AG04449 (cell line): ENCODE measurements at regions not wholly inside any gene's neighbourhood (a gene's known extent, or its start where the extent isn't known, plus 50 kb on each side); places are given as distances from the start of the nearest gene placed in this dataset.
A peak's percentile ranks its signal among the peaks of the same experiment; 100 is the strongest.

Experiments
- CTCF ChIA-PET: fragments of 350-600 bp; formaldehyde crosslinking; extraction: SDS; loops from one replicate; lab custom pipeline; 2021; ENCODE audit warnings: antibody characterized with exemption; lab: Yijun Ruan, JAX
- POLR2A ChIA-PET: fragments of 400-600, 350-600 bp; formaldehyde crosslinking; extraction: SDS; loops from one replicate; lab custom pipeline; 2020; ENCODE audit warnings: antibody characterized with exemption, inconsistent platforms; lab: Yijun Ruan, JAX
- DNase-seq: peaks from one replicate; pipeline ENCODE4 v3.0.0-alpha.2; 2010; ENCODE audit warnings: low read depth, low spot score
- H3K4me3 ChIP-seq: 2 replicates; pipeline ENCODE4 v1.5.1; 2011; ENCODE audit warnings: low read depth, mild to moderate bottlenecking, control low read depth, low read length
- TF ChIP-seq, protein P1 (sequence below): IDR thresholded peaks from one replicate; pipeline ENCODE4 v1.5.1; 2011; ENCODE audit warnings: mild to moderate bottlenecking, moderate library complexity, low read length, control low read depth, inconsistent platforms; ENCODE audit not compliant: insufficient read depth; ENCODE audit errors: missing control alignments

DNA sequence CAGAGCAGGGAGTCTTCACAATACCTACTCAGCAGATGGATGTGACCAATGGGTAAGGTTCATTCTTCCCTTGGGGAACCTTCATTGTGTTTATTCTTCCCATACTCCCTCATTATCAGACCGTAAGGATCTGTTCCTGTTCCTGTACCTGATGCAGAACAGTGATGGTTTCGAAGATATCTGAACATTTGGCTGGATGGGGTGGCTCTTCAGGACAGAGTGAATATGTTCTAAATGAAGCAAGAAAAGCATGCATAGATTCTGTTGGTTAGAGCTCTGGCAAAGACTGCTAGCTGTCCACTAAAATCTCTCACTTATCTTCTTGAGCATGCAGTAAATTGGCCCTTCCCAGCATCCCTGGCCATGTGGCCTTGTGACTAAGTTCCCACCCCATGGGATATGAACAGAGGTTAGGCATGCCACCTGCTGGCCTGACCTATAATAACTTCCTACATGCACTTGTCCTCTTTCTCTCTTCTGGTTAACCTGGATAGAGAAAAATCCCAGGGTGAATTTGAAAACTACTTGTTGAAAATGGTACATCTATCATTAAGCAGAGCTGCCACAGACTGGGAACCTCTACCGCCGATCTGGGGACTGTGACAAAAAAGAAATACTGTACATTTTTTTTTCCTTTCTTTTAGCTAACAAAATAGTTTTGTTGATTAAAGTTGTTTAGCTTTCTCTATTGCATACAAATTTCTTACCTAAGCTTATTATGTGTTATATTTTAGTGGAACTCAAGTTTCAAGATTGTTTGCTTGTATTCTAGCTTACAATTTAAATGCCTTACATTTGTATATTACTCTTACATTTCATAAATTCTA lies 60.0 kb upstream of the BANK1 start:
- H3K4me3 ChIP-seq: no peak overlapping the region
- ChIA-PET CTCF (interaction anchor here (0.6 to 2.8 kb wide), 23 partner anchors 13 to 1637 kb away, joined by 3 to 31 read pairs (median 3); partner anchors contain the start of gene PPP3CA), POLR2A (no interaction called here)
- TF ChIP-seq, protein P1, sequence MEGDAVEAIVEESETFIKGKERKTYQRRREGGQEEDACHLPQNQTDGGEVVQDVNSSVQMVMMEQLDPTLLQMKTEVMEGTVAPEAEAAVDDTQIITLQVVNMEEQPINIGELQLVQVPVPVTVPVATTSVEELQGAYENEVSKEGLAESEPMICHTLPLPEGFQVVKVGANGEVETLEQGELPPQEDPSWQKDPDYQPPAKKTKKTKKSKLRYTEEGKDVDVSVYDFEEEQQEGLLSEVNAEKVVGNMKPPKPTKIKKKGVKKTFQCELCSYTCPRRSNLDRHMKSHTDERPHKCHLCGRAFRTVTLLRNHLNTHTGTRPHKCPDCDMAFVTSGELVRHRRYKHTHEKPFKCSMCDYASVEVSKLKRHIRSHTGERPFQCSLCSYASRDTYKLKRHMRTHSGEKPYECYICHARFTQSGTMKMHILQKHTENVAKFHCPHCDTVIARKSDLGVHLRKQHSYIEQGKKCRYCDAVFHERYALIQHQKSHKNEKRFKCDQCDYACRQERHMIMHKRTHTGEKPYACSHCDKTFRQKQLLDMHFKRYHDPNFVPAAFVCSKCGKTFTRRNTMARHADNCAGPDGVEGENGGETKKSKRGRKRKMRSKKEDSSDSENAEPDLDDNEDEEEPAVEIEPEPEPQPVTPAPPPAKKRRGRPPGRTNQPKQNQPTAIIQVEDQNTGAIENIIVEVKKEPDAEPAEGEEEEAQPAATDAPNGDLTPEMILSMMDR: peak; percentile 64
- DNase-seq: peak; percentile 21

DNA sequence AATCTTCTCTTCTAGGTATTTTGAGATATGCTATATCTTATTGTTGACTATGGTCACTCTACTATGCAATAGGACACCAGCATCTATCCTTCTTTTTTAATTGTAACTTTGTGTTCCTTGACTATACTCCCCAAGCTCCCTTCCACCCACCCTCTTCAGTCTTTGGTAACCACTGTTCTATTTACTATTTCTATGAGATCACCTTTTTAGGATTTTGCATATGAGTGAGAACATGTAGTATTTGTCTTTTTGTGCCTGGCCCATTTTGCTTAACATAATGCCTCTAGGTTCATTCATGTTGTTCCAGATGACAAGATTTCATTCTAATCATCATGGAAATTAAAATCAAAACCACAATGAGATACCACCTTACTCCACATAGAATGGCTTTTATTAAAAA lies 63.3 kb upstream of the BANK1 start:
- TF ChIP-seq, protein P1: no peak
- CTCF ChIA-PET: no interaction called here
- DNase-seq: no peak
- POLR2A ChIA-PET: no interaction called here
- no peak overlapping the region for H3K4me3 ChIP-seq

- ChIA-PET POLR2A (no interaction called here), CTCF (interaction anchor here (0.8 kb wide), 1 partner anchor 555 kb away, joined by 3 read pairs; no protein-coding TSS in a partner anchor)
- TF ChIP-seq, protein P1: no peak
- no peak overlapping the region for H3K4me3 ChIP-seq
- no peak for DNase-seq
Observed at GRCh38 chr4:101724093-101724492, 66.4 kb upstream of the BANK1 start.

DNA sequence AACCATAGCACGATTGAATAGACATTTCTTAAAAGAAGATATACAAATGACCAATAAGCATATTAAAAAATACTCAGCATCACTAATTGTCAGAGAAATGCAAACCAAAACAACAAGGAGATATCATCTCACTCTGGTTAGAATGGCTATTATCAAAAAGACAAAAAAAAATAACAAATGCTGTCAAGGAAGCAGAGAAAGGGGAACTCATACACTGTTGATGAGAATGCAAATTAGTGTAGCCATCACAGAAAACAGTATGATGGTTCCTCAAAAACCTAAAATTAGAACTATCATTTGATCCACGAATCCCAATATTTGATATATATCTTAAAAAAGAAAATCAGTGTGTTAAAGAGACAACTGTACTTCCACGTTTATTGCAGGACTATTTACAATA lies 71.7 kb upstream of the BANK1 start:
- POLR2A ChIA-PET: no interaction called here
- DNase-seq: no peak
- CTCF ChIA-PET: no interaction called here
- TF ChIP-seq, protein P1: no peak
- H3K4me3 ChIP-seq: no peak overlapping the region

DNA sequence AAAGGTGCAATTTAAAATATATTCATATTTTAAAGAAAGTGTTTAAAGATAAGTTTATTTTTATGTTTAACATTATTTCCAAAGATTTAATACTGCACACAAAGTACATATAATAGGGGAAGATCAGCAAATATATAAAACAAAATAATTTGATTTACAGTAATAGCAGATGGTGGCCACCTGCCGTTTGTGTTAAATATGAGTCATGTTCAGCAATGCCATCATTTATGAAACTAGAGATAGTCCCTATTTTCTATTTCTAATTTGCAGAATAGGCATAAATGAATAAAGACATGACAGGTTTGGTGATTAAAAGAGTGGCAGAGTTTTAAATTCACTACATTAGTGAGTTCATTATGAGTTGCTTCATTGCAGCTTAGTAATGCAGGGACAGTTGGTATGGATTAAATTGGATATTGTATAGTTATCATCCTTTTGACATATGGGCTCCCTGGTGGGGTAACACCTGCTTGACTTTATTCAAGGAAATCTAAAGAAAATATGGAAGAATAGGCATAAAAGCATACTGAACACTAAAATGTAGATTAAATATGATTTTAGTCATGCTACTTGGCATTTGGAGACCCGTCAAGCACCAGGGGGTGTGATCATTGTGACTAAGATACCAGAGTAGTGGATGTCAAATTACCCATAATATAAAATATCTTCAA lies 78.8 kb upstream of the BANK1 start:
- H3K4me3 ChIP-seq: no peak overlapping the region
- TF ChIP-seq, protein P1: no peak
- POLR2A ChIA-PET: no interaction called here
- no peak for DNase-seq
- CTCF ChIA-PET: no interaction called here

DNA sequence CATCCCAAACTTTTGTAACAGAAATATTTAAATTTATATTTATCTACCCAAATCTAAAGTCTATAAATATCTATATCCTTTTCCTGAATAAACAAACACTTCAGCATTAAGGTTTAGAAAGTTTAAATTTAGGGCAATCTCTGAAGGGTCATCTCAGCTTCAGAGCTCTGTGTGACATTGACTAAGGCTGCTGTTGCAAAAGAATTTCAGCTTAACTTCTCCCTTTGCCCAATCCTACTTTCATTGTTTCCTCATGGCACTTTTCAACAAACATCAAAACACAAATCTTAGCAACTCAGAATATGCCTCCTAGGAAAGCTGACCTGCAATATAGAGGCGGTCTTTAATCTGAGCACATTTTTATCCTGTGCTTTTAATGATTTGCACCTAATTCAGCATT lies 79.7 kb upstream of the BANK1 start:
- TF ChIP-seq, protein P1: no peak
- ChIA-PET POLR2A (no interaction called here), CTCF (no interaction called here)
- DNase-seq: no peak
- H3K4me3 ChIP-seq: no peak overlapping the region
